WTC11 (cell line): ENCODE measurements at regions not wholly inside any gene's neighbourhood (a gene's known extent, or its start where the extent isn't known, plus 50 kb on each side); places are given as distances from the start of the nearest gene placed in this dataset.

Experiments used
- ATAC-seq: fragments of 200-7000 bp; cut with Tn5 transposase; 2 replicates; pipeline ENCODE4 v1.10.0; 2021; ENCODE audit warnings: mild to moderate bottlenecking, moderate library complexity
- CTCF ChIA-PET: fragments of 300-600 bp; sonication (Branson Sonifier 250); formaldehyde crosslinking; loops from one replicate; lab custom pipeline; 2021; ENCODE audit warnings: antibody characterized with exemption; lab: Charles Lee
- POLR2A ChIA-PET: fragments of 350-600 bp; sonication (Branson Sonifier 250); formaldehyde crosslinking; loops from one replicate; lab custom pipeline; 2021; ENCODE audit warnings: antibody characterized with exemption; lab: Charles Lee
- DNase-seq: peaks from one replicate; pipeline ENCODE4 v3.0.0; 2021; ENCODE audit warnings: low spot score
- H3K27ac Mint-ChIP-seq: 2 replicates; pipeline ENCODE4 v1.8.0; 2021; ENCODE audit warnings: mixed read lengths
- H3K27me3 Mint-ChIP-seq: 2 replicates; pipeline ENCODE4 v1.8.0; 2021; ENCODE audit warnings: low read depth, mild to moderate bottlenecking, moderate library complexity, mixed read lengths
- H3K36me3 Mint-ChIP-seq: 2 replicates; pipeline ENCODE4 v1.8.0; 2021; ENCODE audit warnings: mixed read lengths
- H3K4me1 Mint-ChIP-seq: 2 replicates; pipeline ENCODE4 v1.8.0; 2022; ENCODE audit warnings: mixed read lengths
- H3K4me3 Mint-ChIP-seq: 2 replicates; pipeline ENCODE4 v1.8.0; 2021; ENCODE audit warnings: mild to moderate bottlenecking, moderate library complexity, mixed read lengths
- H3K9me3 Mint-ChIP-seq: 2 replicates; pipeline ENCODE4 v1.8.0; 2021; ENCODE audit warnings: mixed read lengths
- ARID4B ChIP-seq: sonication (generic); formaldehyde crosslinking; IDR thresholded peaks from 2 replicates; pipeline ENCODE4 v1.8.0; 2023; ENCODE audit warnings: missing genetic modification reagents, mild to moderate bottlenecking, borderline replicate concordance
- ELF4 ChIP-seq: sonication (generic); formaldehyde crosslinking; IDR thresholded peaks from 2 replicates; pipeline ENCODE4 v1.8.1; 2022; ENCODE audit warnings: low read depth, mild to moderate bottlenecking, moderate library complexity, missing genetic modification reagents
- ERG ChIP-seq: fragments of 250-450 bp; sonication (Bioruptor Pico); IDR thresholded peaks from 2 replicates; pipeline ENCODE4 v1.8.0; 2021; ENCODE audit warnings: mild to moderate bottlenecking
- GTF2I ChIP-seq: fragments of 250-450 bp; sonication (Bioruptor Pico); conservative IDR thresholded peaks from 2 replicates; pipeline ENCODE4 v1.4.0; 2021; ENCODE audit warnings: mild to moderate bottlenecking
- HMGA2 ChIP-seq: fragments of 250-450 bp; sonication (Bioruptor Pico); IDR thresholded peaks from 2 replicates; pipeline ENCODE4 v1.4.0; 2021; ENCODE audit warnings: mild to moderate bottlenecking, moderate library complexity
- SMAD3 ChIP-seq: sonication (generic); formaldehyde crosslinking; IDR thresholded peaks from 2 replicates; pipeline ENCODE4 v1.8.0; 2022; ENCODE audit warnings: missing genetic modification reagents, mild to moderate bottlenecking, borderline replicate concordance
- TEAD1 ChIP-seq: sonication (generic); formaldehyde crosslinking; IDR thresholded peaks from 2 replicates; pipeline ENCODE4 v1.8.0; 2022; ENCODE audit warnings: mild to moderate bottlenecking, missing genetic modification reagents
- TEAD4 ChIP-seq: sonication (generic); formaldehyde crosslinking; IDR thresholded peaks from 2 replicates; pipeline ENCODE4 v1.8.0; 2022; ENCODE audit warnings: mild to moderate bottlenecking, missing genetic modification reagents
- ZNF396 ChIP-seq: fragments of 250-450 bp; sonication (Bioruptor Pico); IDR thresholded peaks from 2 replicates; pipeline ENCODE4 v1.8.0; 2021; ENCODE audit warnings: mild to moderate bottlenecking, moderate library complexity, borderline replicate concordance
- TF ChIP-seq, protein P1 (sequence below): sonication (generic); formaldehyde crosslinking; conservative IDR thresholded peaks from 2 replicates; pipeline ENCODE4 v1.8.1; 2023; ENCODE audit warnings: mild to moderate bottlenecking, low read depth, missing genetic modification reagents, moderate library complexity
- TF ChIP-seq, protein P2 (sequence below): sonication (generic); formaldehyde crosslinking; IDR thresholded peaks from 2 replicates; pipeline ENCODE4 v1.8.0; 2022; ENCODE audit warnings: mild to moderate bottlenecking, missing genetic modification reagents

DNA sequence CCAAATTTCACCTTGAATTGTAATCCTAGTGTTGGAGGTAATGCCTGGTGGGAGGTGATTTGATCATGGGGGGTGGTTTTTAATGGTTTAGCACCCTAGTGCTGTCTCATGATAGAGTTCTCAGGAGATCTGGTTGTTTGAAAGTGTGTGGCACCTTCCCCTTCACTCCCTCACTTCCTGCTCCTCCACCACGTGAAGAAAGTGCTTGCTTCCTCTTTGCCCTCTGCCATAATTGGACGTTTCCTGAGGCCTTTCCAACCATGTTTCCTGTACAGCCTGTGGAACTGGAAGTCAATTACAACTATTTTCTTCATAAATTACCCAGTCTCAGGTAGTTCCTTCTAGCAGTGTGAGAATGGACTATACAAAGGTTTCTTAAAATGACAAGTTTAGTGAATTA lies 251.8 kb upstream of the NETO1 start (continued):
- TF ChIP-seq ZNF396 (CRISPR knock-in tag) (no peak), SMAD3 (CRISPR knock-in tag) (no peak)
- TF ChIP-seq, protein P1, sequence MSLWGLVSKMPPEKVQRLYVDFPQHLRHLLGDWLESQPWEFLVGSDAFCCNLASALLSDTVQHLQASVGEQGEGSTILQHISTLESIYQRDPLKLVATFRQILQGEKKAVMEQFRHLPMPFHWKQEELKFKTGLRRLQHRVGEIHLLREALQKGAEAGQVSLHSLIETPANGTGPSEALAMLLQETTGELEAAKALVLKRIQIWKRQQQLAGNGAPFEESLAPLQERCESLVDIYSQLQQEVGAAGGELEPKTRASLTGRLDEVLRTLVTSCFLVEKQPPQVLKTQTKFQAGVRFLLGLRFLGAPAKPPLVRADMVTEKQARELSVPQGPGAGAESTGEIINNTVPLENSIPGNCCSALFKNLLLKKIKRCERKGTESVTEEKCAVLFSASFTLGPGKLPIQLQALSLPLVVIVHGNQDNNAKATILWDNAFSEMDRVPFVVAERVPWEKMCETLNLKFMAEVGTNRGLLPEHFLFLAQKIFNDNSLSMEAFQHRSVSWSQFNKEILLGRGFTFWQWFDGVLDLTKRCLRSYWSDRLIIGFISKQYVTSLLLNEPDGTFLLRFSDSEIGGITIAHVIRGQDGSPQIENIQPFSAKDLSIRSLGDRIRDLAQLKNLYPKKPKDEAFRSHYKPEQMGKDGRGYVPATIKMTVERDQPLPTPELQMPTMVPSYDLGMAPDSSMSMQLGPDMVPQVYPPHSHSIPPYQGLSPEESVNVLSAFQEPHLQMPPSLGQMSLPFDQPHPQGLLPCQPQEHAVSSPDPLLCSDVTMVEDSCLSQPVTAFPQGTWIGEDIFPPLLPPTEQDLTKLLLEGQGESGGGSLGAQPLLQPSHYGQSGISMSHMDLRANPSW (CRISPR knock-in tag): no peak

- DNase-seq (no peak), ATAC-seq (no peak)
- Mint-ChIP-seq H3K27ac (no peak overlapping the region), H3K9me3 (no peaks in the 10 kb centered on the region), H3K27me3 (no peaks in the 10 kb centered on the region), H3K36me3 (no peaks in the 10 kb centered on the region), H3K4me1 (peaks cover 3% of the 10 kb centered on the region; the same call in 1 of the 2 replicates), H3K4me3 (no peak overlapping the region)
- ChIA-PET POLR2A (no interaction called here), CTCF (no interaction called here)
- TF ChIP-seq, protein P2, sequence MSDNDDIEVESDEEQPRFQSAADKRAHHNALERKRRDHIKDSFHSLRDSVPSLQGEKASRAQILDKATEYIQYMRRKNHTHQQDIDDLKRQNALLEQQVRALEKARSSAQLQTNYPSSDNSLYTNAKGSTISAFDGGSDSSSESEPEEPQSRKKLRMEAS (CRISPR knock-in tag): no peak
- no peak for TF ChIP-seq TEAD1
- no peak for TF ChIP-seq TEAD4 (CRISPR knock-in tag)
- no peak for TF ChIP-seq GTF2I
- TF ChIP-seq ARID4B (CRISPR knock-in tag): no peak
- TF ChIP-seq HMGA2 (CRISPR knock-in tag): no peak
- TF ChIP-seq ERG (CRISPR knock-in tag): no peak
These were observed 250.5 kb upstream of the NETO1 start for GRCh38 chr18:73118121-73118816.

DNA sequence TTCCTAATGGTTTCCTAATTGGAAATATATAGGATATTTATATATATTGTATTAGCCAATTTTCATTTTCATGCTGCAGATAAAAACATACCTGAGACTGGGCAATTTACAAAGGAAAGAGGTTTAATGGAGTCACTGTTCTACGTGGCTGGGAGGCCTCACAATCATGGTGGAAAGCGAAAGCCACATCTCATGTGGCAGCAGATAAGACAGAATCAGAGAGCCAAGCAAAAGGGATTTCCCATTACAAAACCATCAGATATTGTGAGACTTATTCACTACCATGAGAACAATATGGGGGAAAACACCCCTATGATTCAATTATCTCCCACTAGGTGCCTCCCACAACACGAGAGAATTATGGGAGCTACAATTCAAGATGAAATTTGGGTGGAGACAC lies 242.5 kb upstream of the NETO1 start:
- ChIA-PET POLR2A (no interaction called here), CTCF (no interaction called here)
- Mint-ChIP-seq H3K4me1 (no peaks in the 10 kb centered on the region), H3K36me3 (no peaks in the 10 kb centered on the region), H3K27me3 (no peaks in the 10 kb centered on the region), H3K27ac (no peak overlapping the region), H3K4me3 (no peak overlapping the region), H3K9me3 (no peaks in the 10 kb centered on the region)
- DNase-seq (no peak), ATAC-seq (no peak)
- TF ChIP-seq ELF4: no peak
- TF ChIP-seq ERG (CRISPR knock-in tag): no peak
